T-cell (primary cell): ENCODE measurements at regions not wholly inside any gene's neighbourhood (a gene's known extent, or its start where the extent isn't known, plus 50 kb on each side); places are given as distances from the start of the nearest gene placed in this dataset.
"Not testable (repeated sequence)": the region's sequence is repeated elsewhere in the genome, so short reads cannot be mapped to it uniquely, and the experiment has no call there.

Experiments
- ATAC-seq, 4 experiments: fragments of 200-7000 bp in 3 of 4; fragments of 150-1000 bp in 1 of 4; cut with Tn5 transposase; replicated peaks in 1 of 4; 1 replicate in 3 of 4; 2 replicates in 1 of 4; pipeline ENCODE4 v1.10.0; 2021; ENCODE audit warnings: moderate library complexity in 3 of 4, mild to moderate bottlenecking in 2 of 4, moderate number of reproducible peaks in 1 of 4
- CTCF ChIA-PET, 2 donors: fragments of 300-600 bp; sonication (Branson Sonifier 250); formaldehyde crosslinking; loops; one replicate each; lab custom pipeline; 2022; ENCODE audit warnings: antibody characterized with exemption in 2 of 2; lab: Charles Lee
- POLR2A ChIA-PET, 2 donors: fragments of 300-600 bp; sonication (Branson Sonifier 250); formaldehyde crosslinking; loops; one replicate each; lab custom pipeline; 2022; ENCODE audit warnings: antibody characterized with exemption in 2 of 2; lab: Charles Lee
- DNase-seq, 35 experiments: peaks; one replicate each; pipeline versions ENCODE4 v3.0.0 to v3.0.0-alpha.2; 2013 to 2023
- H3K27ac ChIP-seq: one replicate; pipeline ENCODE4 v1.5.1; 2013; ENCODE audit warnings: low read length
- H3K27me3 ChIP-seq, 2 experiments: replicated peaks in 1 of 2; 1 replicate in 1 of 2; 2 replicates in 1 of 2; pipeline versions ENCODE4 v1.6.1 to v1.7.0; 2013; ENCODE audit warnings: low read length in 1 of 2, mixed read lengths in 1 of 2; ENCODE audit not compliant: control insufficient read depth in 2 of 2, insufficient read depth in 2 of 2; ENCODE audit errors: extremely low read depth in 1 of 2
- H3K36me3 ChIP-seq, 2 donors: 1 replicate in 1 of 2; 2 replicates in 1 of 2; pipeline versions ENCODE4 v1.6.1 to v1.7.0; 2013; ENCODE audit warnings: low read length in 1 of 2; ENCODE audit not compliant: control insufficient read depth in 2 of 2, insufficient read depth in 1 of 2; ENCODE audit errors: extremely low read depth in 1 of 2
- H3K4me1 ChIP-seq, 2 experiments: 1 replicate in 1 of 2; 2 replicates in 1 of 2; pipeline versions ENCODE4 v1.6.1 to v1.7.0; 2013; ENCODE audit warnings: low read length in 2 of 2, mixed read lengths in 1 of 2; ENCODE audit not compliant: insufficient read depth in 2 of 2, control insufficient read depth in 1 of 2; ENCODE audit errors: extremely low read depth in 1 of 2
- H3K4me3 ChIP-seq, 2 donors: 1 replicate in 1 of 2; 2 replicates in 1 of 2; pipeline versions ENCODE4 v1.5.1 to v1.7.0; 2013; ENCODE audit warnings: mild to moderate bottlenecking in 2 of 2, low read length in 1 of 2, moderate library complexity in 1 of 2; ENCODE audit not compliant: control insufficient read depth in 1 of 2; ENCODE audit errors: extremely low read depth in 1 of 2
- H3K9me3 ChIP-seq: 2 replicates; pipeline ENCODE4 v1.7.0; 2013
- H3K27ac Mint-ChIP-seq, 2 donors: one replicate each; pipeline ENCODE4 v1.8.0; 2020 to 2021; ENCODE audit warnings: mild to moderate bottlenecking in 2 of 2, mixed read lengths in 2 of 2
- H3K27me3 Mint-ChIP-seq, 2 donors: one replicate each; pipeline ENCODE4 v1.8.0; 2021 to 2022; ENCODE audit warnings: mixed read lengths in 2 of 2
- H3K36me3 Mint-ChIP-seq: one replicate; pipeline ENCODE4 v1.8.0; 2021; ENCODE audit warnings: mixed read lengths
- H3K4me1 Mint-ChIP-seq, 3 donors: one replicate each; pipeline ENCODE4 v1.8.0; 2020 to 2022; ENCODE audit warnings: mixed read lengths in 3 of 3, mild to moderate bottlenecking in 1 of 3
- H3K4me3 Mint-ChIP-seq, 3 donors: one replicate each; pipeline ENCODE4 v1.8.0; 2020 to 2022; ENCODE audit warnings: mild to moderate bottlenecking in 3 of 3, mixed read lengths in 3 of 3, moderate library complexity in 3 of 3
- H3K9me3 Mint-ChIP-seq, 3 donors: one replicate each; pipeline ENCODE4 v1.8.0; 2020 to 2022; ENCODE audit warnings: mixed read lengths in 3 of 3
- WGBS: methylation state at CpG from one replicate; pipeline ENCODE4 v1.1.5; 2013; ENCODE audit warnings: missing lambda C conversion rate; ENCODE audit not compliant: insufficient coverage; 5-methylcytosine and 5-hydroxymethylcytosine counted together

GRCh38 chrY:26319488-26320202 lies 697.7 kb downstream of the CDY1 start:
- H3K36me3 ChIP-seq, H3K27me3 Mint-ChIP-seq, H3K27ac Mint-ChIP-seq, H3K4me1 ChIP-seq, ATAC-seq, H3K27me3 ChIP-seq, H3K36me3 Mint-ChIP-seq, H3K4me1 Mint-ChIP-seq, H3K4me3 ChIP-seq, CTCF ChIA-PET, POLR2A ChIA-PET, H3K4me3 Mint-ChIP-seq, H3K27ac ChIP-seq, DNase-seq, H3K9me3 ChIP-seq, H3K9me3 Mint-ChIP-seq: not testable (repeated sequence)
- WGBS = no CpG with 5 or more reads among the region's 2 CpGs

GRCh38 chrY:26322756-26323155 lies 700.8 kb downstream of the CDY1 start:
- H3K36me3 ChIP-seq, H3K4me3 Mint-ChIP-seq, ATAC-seq, H3K27me3 Mint-ChIP-seq, DNase-seq, H3K4me1 ChIP-seq, H3K27me3 ChIP-seq, H3K4me1 Mint-ChIP-seq, H3K9me3 ChIP-seq, H3K9me3 Mint-ChIP-seq, CTCF ChIA-PET, H3K4me3 ChIP-seq, POLR2A ChIA-PET, H3K36me3 Mint-ChIP-seq, H3K27ac ChIP-seq, H3K27ac Mint-ChIP-seq: not testable (repeated sequence)
- no CpG with 5 or more reads among the region's 1 CpG for WGBS

- H3K4me1 ChIP-seq, H3K27me3 Mint-ChIP-seq, DNase-seq, POLR2A ChIA-PET, H3K4me1 Mint-ChIP-seq, H3K36me3 ChIP-seq, H3K9me3 Mint-ChIP-seq, CTCF ChIA-PET, H3K9me3 ChIP-seq, H3K27ac Mint-ChIP-seq, ATAC-seq, H3K27ac ChIP-seq, H3K4me3 Mint-ChIP-seq, H3K4me3 ChIP-seq, H3K27me3 ChIP-seq, H3K36me3 Mint-ChIP-seq: not testable (repeated sequence)
These were observed 731.0 kb downstream of the CDY1 start for GRCh38 chrY:26352931-26353330.

GRCh38 chrY:26354191-26354590 lies 732.3 kb downstream of the CDY1 start:
- CTCF ChIA-PET = no interaction called here
- DNase-seq = no peak
- no peaks in the 10 kb centered on the region for H3K27me3 Mint-ChIP-seq
- WGBS = no CpG with 5 or more reads among the region's 1 CpG
- ATAC-seq = no peak
- H3K9me3 ChIP-seq = no peaks in the 10 kb centered on the region
- no peaks in the 10 kb centered on the region for H3K36me3 ChIP-seq
- peaks cover 0 to 4% (median 0%) of the 10 kb centered on the region in 3 donors for H3K9me3 Mint-ChIP-seq
- POLR2A ChIA-PET = no interaction called here
- H3K27ac ChIP-seq = no peak overlapping the region
- H3K27ac Mint-ChIP-seq = no peak overlapping the region
- no peaks in the 10 kb centered on the region for H3K4me1 Mint-ChIP-seq
- no peak overlapping the region for H3K4me3 ChIP-seq
- H3K4me1 ChIP-seq = no peaks in the 10 kb centered on the region
- no peaks in the 10 kb centered on the region for H3K27me3 ChIP-seq
- H3K4me3 Mint-ChIP-seq = no peak overlapping the region
- H3K36me3 Mint-ChIP-seq = no peaks in the 10 kb centered on the region

- POLR2A ChIA-PET, H3K27ac ChIP-seq, H3K27ac Mint-ChIP-seq, H3K36me3 ChIP-seq, CTCF ChIA-PET, ATAC-seq, H3K9me3 ChIP-seq, H3K27me3 ChIP-seq, H3K36me3 Mint-ChIP-seq, H3K4me1 ChIP-seq, H3K4me3 Mint-ChIP-seq, H3K4me1 Mint-ChIP-seq, H3K27me3 Mint-ChIP-seq, DNase-seq, H3K9me3 Mint-ChIP-seq, H3K4me3 ChIP-seq: not testable (repeated sequence)
- WGBS = 43% methylated on average over 1 of the region's 5 CpGs
These were observed 738.0 kb downstream of the CDY1 start for GRCh38 chrY:26359869-26360268.

- POLR2A ChIA-PET, H3K9me3 Mint-ChIP-seq, H3K9me3 ChIP-seq, DNase-seq, H3K27ac ChIP-seq, H3K4me1 Mint-ChIP-seq, H3K27ac Mint-ChIP-seq, H3K4me3 ChIP-seq, H3K27me3 ChIP-seq, CTCF ChIA-PET, ATAC-seq, H3K4me1 ChIP-seq, H3K36me3 ChIP-seq, H3K36me3 Mint-ChIP-seq, H3K27me3 Mint-ChIP-seq, H3K4me3 Mint-ChIP-seq: not testable (repeated sequence)
- no CpG with 5 or more reads among the region's 1 CpG for WGBS
These were observed 738.6 kb downstream of the CDY1 start for GRCh38 chrY:26360472-26360871.

GRCh38 chrY:26363442-26363841 lies 741.5 kb downstream of the CDY1 start:
- H3K9me3 ChIP-seq, H3K4me3 ChIP-seq, H3K4me1 ChIP-seq, H3K36me3 ChIP-seq, H3K27ac Mint-ChIP-seq, H3K27me3 Mint-ChIP-seq, H3K36me3 Mint-ChIP-seq, POLR2A ChIA-PET, DNase-seq, H3K4me3 Mint-ChIP-seq, H3K27ac ChIP-seq, CTCF ChIA-PET, H3K9me3 Mint-ChIP-seq, ATAC-seq, H3K4me1 Mint-ChIP-seq, H3K27me3 ChIP-seq: not testable (repeated sequence)
- no CpG with 5 or more reads among the region's 2 CpGs for WGBS
